ENCODE measurements at regions not wholly inside any gene's neighbourhood (a gene's known extent, or its start where the extent isn't known, plus 50 kb on each side); places are given as distances from the start of the nearest gene placed in this dataset.
A peak's percentile ranks its signal among the peaks of the same experiment; 100 is the strongest.

DNA sequence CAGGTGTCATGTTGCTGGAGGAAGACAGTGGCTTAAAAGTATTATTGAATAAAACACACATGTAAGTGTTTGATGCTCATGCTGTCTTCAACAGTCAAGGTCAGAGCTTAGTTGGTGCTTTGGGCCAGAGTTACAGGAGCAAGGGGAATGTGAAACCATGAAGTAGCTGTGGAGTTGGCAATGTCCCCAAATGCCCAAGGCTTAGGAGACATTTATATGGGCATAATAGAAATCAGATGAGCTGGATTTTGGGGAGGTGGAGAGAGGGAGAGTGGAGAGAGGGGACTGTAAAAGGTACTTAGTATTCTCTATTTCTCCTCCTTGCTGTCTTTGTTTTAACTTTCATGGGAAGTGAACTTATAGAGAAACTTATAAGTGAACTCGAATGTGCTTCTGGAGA lies 407.8 kb downstream of the ETS1 start:
- TF ChIP-seq GLIS3 (CRISPR knock-in tag; IDR thresholded peaks at IDR 0.05): no peak
- TF ChIP-seq RARB (CRISPR knock-in tag; IDR thresholded peaks at IDR 0.05): no peak
- no peak for TF ChIP-seq OSR1 (CRISPR knock-in tag; IDR thresholded peaks at IDR 0.05)
- no peak for TF ChIP-seq SNAI2 (CRISPR knock-in tag; IDR thresholded peaks at IDR 0.05)
- TF ChIP-seq ARNTL (CRISPR knock-in tag; IDR thresholded peaks at IDR 0.05; ENCODE audit: borderline replicate concordance, low read depth): no peak
- TF ChIP-seq CSRNP3 (CRISPR knock-in tag; IDR thresholded peaks at IDR 0.05): no peak
- no peak for TF ChIP-seq ZFP3 (CRISPR knock-in tag; IDR thresholded peaks at IDR 0.05)
- TF ChIP-seq ZFP30 (CRISPR knock-in tag; IDR thresholded peaks at IDR 0.05): no peak
- no peak for TF ChIP-seq CREB5 (CRISPR knock-in tag; IDR thresholded peaks at IDR 0.05; ENCODE audit: low read depth)
- no peak for TF ChIP-seq ISL1 (CRISPR knock-in tag; IDR thresholded peaks at IDR 0.05)
- TF ChIP-seq TCF4 (CRISPR knock-in tag; IDR thresholded peaks at IDR 0.05; ENCODE audit: borderline replicate concordance): no peak
- TF ChIP-seq, protein P1, sequence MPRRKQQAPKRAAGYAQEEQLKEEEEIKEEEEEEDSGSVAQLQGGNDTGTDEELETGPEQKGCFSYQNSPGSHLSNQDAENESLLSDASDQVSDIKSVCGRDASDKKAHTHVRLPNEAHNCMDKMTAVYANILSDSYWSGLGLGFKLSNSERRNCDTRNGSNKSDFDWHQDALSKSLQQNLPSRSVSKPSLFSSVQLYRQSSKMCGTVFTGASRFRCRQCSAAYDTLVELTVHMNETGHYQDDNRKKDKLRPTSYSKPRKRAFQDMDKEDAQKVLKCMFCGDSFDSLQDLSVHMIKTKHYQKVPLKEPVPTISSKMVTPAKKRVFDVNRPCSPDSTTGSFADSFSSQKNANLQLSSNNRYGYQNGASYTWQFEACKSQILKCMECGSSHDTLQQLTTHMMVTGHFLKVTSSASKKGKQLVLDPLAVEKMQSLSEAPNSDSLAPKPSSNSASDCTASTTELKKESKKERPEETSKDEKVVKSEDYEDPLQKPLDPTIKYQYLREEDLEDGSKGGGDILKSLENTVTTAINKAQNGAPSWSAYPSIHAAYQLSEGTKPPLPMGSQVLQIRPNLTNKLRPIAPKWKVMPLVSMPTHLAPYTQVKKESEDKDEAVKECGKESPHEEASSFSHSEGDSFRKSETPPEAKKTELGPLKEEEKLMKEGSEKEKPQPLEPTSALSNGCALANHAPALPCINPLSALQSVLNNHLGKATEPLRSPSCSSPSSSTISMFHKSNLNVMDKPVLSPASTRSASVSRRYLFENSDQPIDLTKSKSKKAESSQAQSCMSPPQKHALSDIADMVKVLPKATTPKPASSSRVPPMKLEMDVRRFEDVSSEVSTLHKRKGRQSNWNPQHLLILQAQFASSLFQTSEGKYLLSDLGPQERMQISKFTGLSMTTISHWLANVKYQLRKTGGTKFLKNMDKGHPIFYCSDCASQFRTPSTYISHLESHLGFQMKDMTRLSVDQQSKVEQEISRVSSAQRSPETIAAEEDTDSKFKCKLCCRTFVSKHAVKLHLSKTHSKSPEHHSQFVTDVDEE (CRISPR knock-in tag; IDR thresholded peaks at IDR 0.05): no peak
- no peak for TF ChIP-seq PPARA (CRISPR knock-in tag; IDR thresholded peaks at IDR 0.05; ENCODE audit: borderline replicate concordance)
- TF ChIP-seq CSDC2 (CRISPR knock-in tag; IDR thresholded peaks at IDR 0.05): no peak
- no peak for TF ChIP-seq ZNF565 (CRISPR knock-in tag; conservative IDR thresholded peaks at IDR 0.05; ENCODE audit: low read depth)
- no peak for TF ChIP-seq ZC3H10 (CRISPR knock-in tag; IDR thresholded peaks at IDR 0.05)
- no peak for TF ChIP-seq TOX (CRISPR knock-in tag; IDR thresholded peaks at IDR 0.05; ENCODE audit: borderline replicate concordance)
- TF ChIP-seq PATZ1 (CRISPR knock-in tag; IDR thresholded peaks at IDR 0.05; ENCODE audit: borderline replicate concordance): no peak
- TF ChIP-seq ESRRG (CRISPR knock-in tag; IDR thresholded peaks at IDR 0.05): no peak
- ATAC-seq: peak; percentile 35; the same call in 2 of the 3 replicates

GRCh38 chr11:128179039-128179438 lies 408.3 kb downstream of the ETS1 start:
- TF ChIP-seq ZNF8 (CRISPR knock-in tag; IDR thresholded peaks at IDR 0.05): no peak
- peak; percentile 79 for TF ChIP-seq TCF4 (CRISPR knock-in tag; IDR thresholded peaks at IDR 0.05; ENCODE audit: borderline replicate concordance)
- ATAC-seq: peak; percentile 30; the same call in 1 of the 3 replicates

GRCh38 chr11:128174465-128175291 lies 412.7 kb downstream of the ETS1 start:
- TF ChIP-seq, protein P1 (CRISPR knock-in tag; IDR thresholded peaks at IDR 0.05): no peak
- TF ChIP-seq ISL1 (CRISPR knock-in tag; IDR thresholded peaks at IDR 0.05) (peak; percentile 60), ZNF70 (CRISPR knock-in tag; IDR thresholded peaks at IDR 0.05) (no peak), ESRRG (CRISPR knock-in tag; IDR thresholded peaks at IDR 0.05) (no peak)
- ATAC-seq: peak; percentile 64
